Tibial artery (tissue), 4 donors: ENCODE measurements at regions not wholly inside any gene's neighbourhood (a gene's known extent, or its start where the extent isn't known, plus 50 kb on each side); places are given as distances from the start of the nearest gene placed in this dataset.

Source experiments
- DNase-seq, 2 donors: peaks; one replicate each; pipeline ENCODE4 v3.0.0-alpha.2; 2019
- H3K27ac ChIP-seq, 2 donors: fragments of 200-600 bp; sonication (generic) in 1 of 2; 1 replicate in 1 of 2; 2 replicates in 1 of 2; pipeline ENCODE4 v1.5.1; 2018 to 2019; ENCODE audit warnings: mild to moderate bottlenecking in 1 of 2
- H3K27me3 ChIP-seq, 2 donors: fragments of 200-600 bp; sonication (generic) in 1 of 2; one replicate each; pipeline versions ENCODE4 v1.5.1 to v1.6.0; 2016 to 2019
- H3K36me3 ChIP-seq, 3 donors: fragments of 200-600 bp; sonication (generic) in 2 of 3; one replicate each; pipeline ENCODE4 v1.5.1; 2016 to 2019; ENCODE audit warnings: mild to moderate bottlenecking in 2 of 3
- H3K4me1 ChIP-seq, 4 donors: fragments of 200-600 bp; sonication (generic) in 2 of 4; 1 replicate in 3 of 4; 2 replicates in 1 of 4; pipeline ENCODE4 v1.5.1; 2016 to 2019
- H3K4me3 ChIP-seq, 2 donors: fragments of 200-600 bp; sonication (generic) in 1 of 2; 1 replicate in 1 of 2; 2 replicates in 1 of 2; pipeline ENCODE4 v1.5.1; 2018 to 2019; ENCODE audit warnings: mild to moderate bottlenecking in 2 of 2
- H3K9me3 ChIP-seq, 3 donors: fragments of 200-600 bp; sonication (generic) in 1 of 3; one replicate each; pipeline ENCODE4 v1.5.1; 2016 to 2019
- intact Hi-C: fragments of 100-400 bp; cut with DNase I; formaldehyde crosslinking; loops from one replicate; pipeline ENCODE4 v1.15.0; 2023; ENCODE audit warnings: low total_unique reads
- TF ChIP-seq, protein P1 (sequence below), 2 experiments: fragments of 200-600 bp in 1 of 2; fragments of 450-650 bp in 1 of 2; IDR thresholded peaks; one replicate each; pipeline ENCODE4 v1.5.1; 2017 to 2019; ENCODE audit warnings: antibody characterized with exemption in 2 of 2, mild to moderate bottlenecking in 1 of 2, moderate library complexity in 1 of 2

DNA sequence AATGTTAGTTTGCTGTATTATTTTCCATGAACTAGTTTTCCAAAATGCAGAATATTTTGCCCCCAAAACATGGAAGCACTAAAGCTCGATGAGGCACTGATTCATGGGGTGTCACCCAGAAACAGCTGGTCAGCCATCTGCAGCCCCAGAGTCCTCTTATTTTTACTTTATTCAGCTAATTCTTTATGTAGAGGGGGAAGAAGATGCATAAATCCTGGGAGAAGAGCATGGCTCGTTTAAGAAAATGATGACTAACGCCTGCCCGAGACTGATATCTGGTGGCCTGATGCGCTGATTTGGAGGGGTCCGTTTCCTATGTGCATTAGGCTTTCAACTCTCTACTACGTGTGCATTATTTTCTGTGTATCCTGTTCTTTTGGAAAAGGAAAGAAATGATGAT lies 390.3 kb upstream of the MEF2C start:
- intact Hi-C loops, result no loop called here
- TF ChIP-seq, protein P1, sequence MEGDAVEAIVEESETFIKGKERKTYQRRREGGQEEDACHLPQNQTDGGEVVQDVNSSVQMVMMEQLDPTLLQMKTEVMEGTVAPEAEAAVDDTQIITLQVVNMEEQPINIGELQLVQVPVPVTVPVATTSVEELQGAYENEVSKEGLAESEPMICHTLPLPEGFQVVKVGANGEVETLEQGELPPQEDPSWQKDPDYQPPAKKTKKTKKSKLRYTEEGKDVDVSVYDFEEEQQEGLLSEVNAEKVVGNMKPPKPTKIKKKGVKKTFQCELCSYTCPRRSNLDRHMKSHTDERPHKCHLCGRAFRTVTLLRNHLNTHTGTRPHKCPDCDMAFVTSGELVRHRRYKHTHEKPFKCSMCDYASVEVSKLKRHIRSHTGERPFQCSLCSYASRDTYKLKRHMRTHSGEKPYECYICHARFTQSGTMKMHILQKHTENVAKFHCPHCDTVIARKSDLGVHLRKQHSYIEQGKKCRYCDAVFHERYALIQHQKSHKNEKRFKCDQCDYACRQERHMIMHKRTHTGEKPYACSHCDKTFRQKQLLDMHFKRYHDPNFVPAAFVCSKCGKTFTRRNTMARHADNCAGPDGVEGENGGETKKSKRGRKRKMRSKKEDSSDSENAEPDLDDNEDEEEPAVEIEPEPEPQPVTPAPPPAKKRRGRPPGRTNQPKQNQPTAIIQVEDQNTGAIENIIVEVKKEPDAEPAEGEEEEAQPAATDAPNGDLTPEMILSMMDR (IDR thresholded peaks at IDR 0.05), result no peak
- H3K36me3 ChIP-seq, result no peaks in the 10 kb centered on the region
- no peaks in the 10 kb centered on the region for H3K27me3 ChIP-seq
- no peak overlapping the region for H3K27ac ChIP-seq
- H3K9me3 ChIP-seq, result no peaks in the 10 kb centered on the region
- no peak overlapping the region for H3K4me3 ChIP-seq
- DNase-seq, result no peak
- peaks cover 0 to 35% (median 1%) of the 10 kb centered on the region in 4 donors for H3K4me1 ChIP-seq

DNA sequence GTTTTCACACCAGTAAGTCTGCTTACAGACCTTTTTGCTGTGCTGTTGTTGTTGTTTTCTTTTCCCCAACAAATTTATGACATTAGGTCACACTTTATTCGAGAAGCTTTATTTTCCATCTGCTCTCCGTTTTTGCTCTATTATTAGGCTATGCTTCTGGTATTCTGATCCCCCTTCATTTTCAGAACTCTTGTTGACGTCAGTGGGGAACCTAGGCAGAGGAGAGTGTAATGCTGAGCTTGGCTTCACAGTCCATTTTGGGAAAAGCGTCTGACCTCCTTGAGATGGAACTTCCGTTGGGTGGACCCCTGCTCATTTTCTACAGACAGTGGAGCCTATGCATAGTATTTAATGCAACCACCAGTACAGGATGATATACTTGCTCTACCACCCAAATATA lies 387.9 kb upstream of the MEF2C start:
- H3K27me3 ChIP-seq, result no peaks in the 10 kb centered on the region
- H3K36me3 ChIP-seq, result no peaks in the 10 kb centered on the region
- TF ChIP-seq, protein P1 (IDR thresholded peaks at IDR 0.05), result no peak
- no peak for DNase-seq
- intact Hi-C loops, result no loop called here
- peaks cover 0 to 27% (median 1%) of the 10 kb centered on the region in 4 donors for H3K4me1 ChIP-seq
- H3K27ac ChIP-seq, result no peak overlapping the region
- no peaks in the 10 kb centered on the region for H3K9me3 ChIP-seq
- no peak overlapping the region for H3K4me3 ChIP-seq

DNA sequence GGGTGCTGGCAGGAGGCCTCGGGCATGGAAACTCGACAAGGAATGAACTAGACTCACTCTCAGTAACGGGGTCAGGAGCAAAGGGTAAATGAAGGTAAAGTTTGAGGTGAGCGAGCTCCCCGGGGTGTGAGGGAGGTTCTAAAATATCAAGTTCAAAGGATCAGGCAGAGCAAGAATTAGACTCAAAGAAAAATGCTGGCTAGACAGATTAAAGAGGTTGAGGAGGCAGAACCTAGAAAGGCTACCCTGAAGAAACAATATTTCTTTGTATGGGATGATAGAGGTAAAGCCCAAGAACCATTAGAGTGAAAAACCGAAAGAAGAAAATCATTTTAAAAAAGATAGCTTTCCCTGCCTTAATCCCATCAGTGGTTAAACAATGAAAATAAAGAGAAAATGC lies 386.7 kb upstream of the MEF2C start:
- H3K27ac ChIP-seq, result no peak overlapping the region
- intact Hi-C loops, result no loop called here
- DNase-seq, result no peak

DNA sequence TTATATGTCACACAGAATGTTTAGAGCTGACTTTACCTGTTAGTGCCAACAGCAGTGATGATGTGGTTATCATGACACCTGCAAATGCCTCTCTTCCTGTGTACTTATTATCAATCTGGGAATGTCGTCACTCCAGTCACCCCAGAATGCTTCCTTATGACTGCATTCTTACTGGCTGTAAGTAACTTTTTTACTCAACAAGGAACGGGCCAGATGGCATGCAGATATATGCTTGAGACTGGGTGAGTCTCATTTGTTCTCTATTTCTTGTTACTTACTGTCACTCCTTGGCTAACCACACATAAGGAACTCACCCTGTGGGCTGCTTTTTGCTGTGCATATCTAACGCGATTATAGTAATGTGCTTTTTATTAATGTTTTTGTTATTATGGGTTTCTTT lies 385.5 kb upstream of the MEF2C start:
- no peak for DNase-seq
- TF ChIP-seq, protein P1 (IDR thresholded peaks at IDR 0.05), result no peak
- Histone ChIP-seq H3K9me3 (no peaks in the 10 kb centered on the region), H3K4me1 (peaks cover 0 to 37% (median 1%) of the 10 kb centered on the region in 4 donors), H3K27me3 (no peaks in the 10 kb centered on the region), H3K27ac (no peak overlapping the region), H3K4me3 (no peak overlapping the region), H3K36me3 (no peaks in the 10 kb centered on the region)
- intact Hi-C loops, result no loop called here

More for the DNA sequence above, 386.7 kb upstream of the MEF2C start:
- H3K4me3 ChIP-seq, result no peak overlapping the region
- peaks cover 0 to 37% (median 1%) of the 10 kb centered on the region in 4 donors for H3K4me1 ChIP-seq
- no peaks in the 10 kb centered on the region for H3K36me3 ChIP-seq
- H3K9me3 ChIP-seq, result no peaks in the 10 kb centered on the region
- H3K27me3 ChIP-seq, result no peaks in the 10 kb centered on the region
- TF ChIP-seq, protein P1 (IDR thresholded peaks at IDR 0.05), result no peak

DNA sequence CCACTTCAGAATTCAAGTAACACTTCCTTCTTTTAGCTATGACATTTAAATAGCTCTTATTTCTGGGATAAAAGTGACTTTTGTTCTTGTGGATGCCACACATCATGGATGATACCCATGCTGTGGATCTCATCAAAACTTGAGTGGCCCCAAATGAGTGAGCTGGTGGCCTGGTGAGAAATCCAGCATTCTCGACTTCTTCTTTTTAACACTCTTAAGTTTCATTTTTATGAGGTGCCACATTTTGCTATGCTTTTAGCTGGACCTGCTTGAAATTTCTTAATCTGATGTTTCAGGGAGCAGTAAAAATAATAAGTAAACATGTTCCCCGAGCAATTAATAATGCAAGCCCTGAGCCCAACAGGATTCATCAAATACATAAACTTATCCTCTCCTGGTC lies 384.8 kb upstream of the MEF2C start:
- Histone ChIP-seq H3K36me3 (no peaks in the 10 kb centered on the region), H3K9me3 (no peaks in the 10 kb centered on the region), H3K27me3 (no peaks in the 10 kb centered on the region), H3K4me3 (no peak overlapping the region), H3K4me1 (peaks cover 0 to 37% (median 1%) of the 10 kb centered on the region in 4 donors), H3K27ac (no peak overlapping the region)
- intact Hi-C loops, result no loop called here
- TF ChIP-seq, protein P1 (IDR thresholded peaks at IDR 0.05), result no peak
- DNase-seq, result no peak
